Left hindlimb (tissue), 1 donor: ENCODE measurements at regions not wholly inside any gene's neighbourhood (a gene's known extent, or its start where the extent isn't known, plus 50 kb on each side); places are given as distances from the start of the nearest gene placed in this dataset.

Source experiments
- DNase-seq: peaks from one replicate; pipeline ENCODE4 v3.0.0-alpha.2; 2018

DNA sequence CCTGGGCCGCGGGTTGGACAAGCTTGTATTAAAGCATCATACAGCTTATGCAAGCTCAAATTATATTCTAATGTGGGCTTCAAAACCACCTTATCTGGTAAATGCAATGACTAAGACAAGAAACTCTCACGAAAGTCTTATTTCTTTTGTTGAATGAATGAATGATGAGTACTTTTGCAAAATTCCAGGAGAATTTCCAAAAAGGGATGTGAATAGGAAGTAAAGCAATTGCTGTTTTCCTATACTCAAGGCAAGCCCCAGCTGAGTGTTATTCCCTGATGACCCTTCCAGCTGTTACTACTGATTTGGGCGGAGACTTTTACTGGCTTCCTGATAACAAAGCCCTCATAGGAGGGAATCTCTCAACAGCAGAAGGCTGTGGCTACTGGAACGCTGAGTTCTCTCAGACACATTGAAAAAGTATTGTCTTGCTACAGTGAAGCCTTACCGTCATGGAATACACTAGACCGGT is 162.8 kb downstream of the SREK1 start:
- DNase-seq, result no peak

DNA sequence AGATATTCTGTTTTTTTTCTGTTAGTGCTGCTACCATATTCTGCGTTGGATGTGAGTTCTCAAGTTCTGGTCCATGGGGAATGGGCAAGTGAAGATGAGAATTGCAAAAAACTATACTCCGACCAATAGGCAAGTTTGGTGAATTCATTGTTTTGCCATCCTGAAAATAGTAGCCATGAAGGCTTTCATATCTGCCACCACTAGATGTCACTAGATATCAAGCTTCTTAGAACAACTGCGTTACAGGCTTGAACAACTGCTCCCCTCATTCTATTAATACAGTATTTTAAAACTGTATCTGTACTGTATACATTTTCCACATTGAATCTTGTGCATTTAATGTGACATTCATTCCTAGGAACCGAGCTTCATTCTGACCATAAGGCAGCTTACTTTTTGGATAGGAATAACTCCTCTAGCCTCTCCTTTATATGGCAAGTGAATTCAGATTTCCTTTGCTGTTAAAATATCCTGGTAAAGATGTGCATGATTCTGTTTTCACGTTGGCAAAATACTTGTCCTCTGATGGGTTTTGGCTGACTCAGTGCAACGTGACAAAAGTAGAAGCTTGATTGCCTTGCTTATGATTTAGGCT is 163.6 kb downstream of the SREK1 start:
- no peak for DNase-seq

DNA sequence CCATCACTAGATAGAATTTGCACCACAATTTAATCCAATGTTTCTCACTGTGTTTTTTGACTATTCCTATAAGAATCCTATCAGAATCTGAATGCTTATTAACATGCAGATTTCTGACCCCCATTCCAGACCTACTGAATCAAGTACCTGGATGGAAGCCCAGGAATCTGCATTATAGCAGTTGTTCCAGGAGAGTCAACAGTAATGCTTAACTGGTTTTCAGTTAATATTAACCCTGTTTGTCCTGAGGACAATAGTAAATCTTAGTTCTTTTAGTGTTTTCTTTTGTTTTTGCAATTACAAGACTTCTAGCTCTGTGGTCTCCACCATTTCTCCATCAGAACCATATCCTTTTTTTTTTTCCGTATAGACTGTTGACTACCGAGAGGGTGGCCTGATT is 168.2 kb downstream of the SREK1 start:
- no peak for DNase-seq

DNA sequence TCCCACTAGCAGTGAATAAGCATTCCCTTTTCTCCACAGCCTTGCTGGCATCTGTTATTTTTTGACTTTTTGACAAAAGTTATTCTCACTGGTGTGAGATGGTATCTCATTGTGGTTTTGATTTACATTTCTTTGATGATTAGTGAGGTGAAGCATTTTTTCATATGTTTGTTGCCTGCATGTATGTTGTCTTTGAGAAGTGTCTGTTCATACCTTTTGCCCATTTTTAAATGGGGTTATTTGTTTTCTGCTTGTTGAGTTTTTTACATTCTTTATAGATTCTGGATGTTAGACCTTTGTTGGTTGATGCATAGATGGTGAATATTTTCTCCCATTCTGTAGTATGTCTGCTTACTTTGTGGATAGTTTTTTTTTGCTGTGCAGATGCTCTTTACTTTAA is 171.7 kb downstream of the SREK1 start:
- DNase-seq, result no peak

DNA sequence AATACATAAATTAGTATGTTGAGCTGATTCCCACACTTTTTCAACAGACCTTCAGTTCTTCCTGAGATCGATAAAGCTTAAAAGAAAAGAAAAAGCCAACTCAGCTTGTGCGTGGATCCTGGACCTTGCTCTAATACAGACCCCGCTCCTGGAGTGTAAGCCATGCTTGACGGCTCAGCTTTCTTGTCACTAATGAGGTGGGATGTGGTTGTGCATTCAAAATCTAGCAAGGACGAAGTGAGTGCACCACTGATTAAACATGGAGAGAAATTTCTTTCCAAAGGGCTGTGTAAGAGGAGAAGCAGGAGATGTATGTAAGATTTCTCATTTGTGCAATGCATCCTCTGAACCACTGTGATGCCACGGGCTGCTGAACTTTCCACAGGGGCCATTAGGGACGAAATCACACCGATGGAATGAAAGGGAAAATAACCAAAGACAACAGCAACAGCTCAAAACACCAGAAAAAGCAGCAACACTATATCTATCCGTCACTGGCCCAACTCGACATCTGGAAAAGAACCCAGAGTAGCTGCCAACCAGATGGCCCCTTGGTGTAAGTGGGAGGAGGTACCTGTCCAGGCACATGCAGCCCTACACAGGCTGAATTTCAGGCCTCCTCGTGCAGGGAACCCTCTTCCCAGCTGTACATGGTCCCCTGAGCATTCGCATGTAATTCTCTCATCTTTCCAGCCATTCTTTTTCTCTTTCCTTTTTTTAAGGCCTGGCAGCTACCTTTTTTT is 178.9 kb downstream of the SREK1 start:
- DNase-seq, result no peak

DNA sequence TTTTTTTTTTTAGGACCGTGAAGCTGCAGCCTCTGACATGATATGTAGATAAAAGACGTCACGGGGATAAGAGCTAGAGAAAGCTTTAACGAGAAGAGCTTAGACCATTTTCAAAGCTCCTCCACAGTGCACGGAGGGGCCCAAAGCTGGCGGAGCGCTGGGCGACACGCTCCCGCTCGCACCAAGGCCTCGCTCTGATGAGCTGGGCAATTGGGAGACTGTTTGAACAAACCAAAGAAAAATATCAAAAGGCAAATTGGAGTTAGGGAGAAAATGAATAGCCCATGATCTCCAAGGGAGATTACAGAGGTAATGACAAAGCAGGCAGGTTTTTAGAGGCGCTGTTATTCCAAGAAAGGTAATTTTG is 179.4 kb downstream of the SREK1 start:
- no peak for DNase-seq

DNA sequence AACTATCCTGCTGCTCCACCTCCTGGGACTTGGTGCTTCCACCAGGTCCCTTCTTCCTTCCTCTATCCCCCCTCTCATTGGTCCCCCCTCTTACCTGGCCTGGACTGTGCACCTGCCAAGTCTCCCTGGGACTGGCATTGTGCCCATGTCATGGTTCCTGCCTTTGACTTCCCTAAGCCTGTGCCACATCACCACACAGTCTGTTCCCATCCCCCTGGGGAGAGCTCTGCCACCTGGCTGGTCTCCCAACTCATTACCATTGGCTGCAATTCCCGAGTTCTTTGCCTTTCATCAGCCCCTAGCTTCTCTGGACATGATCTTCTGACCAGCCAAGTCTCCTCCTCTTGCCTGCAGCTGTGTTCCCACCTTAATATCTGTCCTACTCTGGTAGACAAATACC is 180.3 kb downstream of the SREK1 start:
- no peak for DNase-seq

DNA sequence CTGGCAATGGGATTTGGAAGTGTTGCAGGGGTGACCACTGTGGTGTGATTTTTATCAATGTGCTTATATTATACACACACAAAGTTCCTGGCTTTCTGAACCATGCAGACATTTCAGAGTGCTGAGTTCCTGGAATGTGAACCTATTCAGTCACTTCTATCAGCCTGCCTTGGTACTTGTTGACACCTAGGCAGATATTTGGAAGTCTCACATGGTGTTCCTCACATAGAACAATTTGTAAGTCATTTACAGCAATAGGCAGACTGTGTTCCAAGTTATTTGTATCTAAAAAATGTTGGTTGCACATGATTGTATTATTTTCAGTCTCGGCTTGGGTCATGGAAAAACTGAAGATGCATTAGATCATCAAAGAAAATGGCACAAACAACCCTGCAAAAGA is 182.2 kb downstream of the SREK1 start:
- DNase-seq, result no peak

DNA sequence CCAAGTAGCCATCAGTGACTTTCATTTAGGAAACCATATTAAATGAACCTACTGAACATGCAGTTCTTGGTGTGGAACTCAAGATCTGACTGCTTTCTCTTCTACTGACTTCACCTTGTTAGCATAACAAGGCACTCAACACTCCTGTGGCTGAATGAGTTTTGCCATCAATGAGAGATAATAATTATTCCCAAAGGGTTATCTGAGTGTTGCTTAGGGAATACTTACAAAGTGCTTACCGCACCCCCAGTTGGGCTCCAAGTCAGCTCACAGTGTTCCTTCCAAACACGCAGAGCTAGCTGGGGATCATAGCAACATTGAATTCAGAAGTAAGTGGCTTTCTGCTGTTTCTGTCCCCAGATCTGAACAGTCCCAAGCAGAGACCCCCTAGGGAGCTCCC is 182.9 kb downstream of the SREK1 start:
- no peak for DNase-seq

DNA sequence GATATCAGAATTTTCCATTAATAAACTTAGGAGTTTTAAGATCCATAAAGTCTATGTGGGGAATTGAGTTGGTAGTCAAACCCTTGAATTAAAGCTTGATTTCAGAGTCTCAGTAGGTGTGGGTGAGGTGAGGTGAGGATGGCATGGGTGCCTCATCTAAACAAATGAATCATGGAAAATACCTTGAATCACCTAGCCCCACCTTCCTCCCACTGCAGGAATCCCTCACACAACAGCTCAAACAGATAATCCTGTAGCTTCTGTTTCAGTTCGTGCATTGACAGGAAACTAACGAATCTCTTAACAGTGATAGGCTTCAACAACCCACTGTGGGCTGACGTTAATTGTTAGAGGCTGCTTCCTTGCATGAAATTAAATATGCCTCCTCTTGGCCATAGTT is 185.0 kb downstream of the SREK1 start:
- DNase-seq, result no peak

DNA sequence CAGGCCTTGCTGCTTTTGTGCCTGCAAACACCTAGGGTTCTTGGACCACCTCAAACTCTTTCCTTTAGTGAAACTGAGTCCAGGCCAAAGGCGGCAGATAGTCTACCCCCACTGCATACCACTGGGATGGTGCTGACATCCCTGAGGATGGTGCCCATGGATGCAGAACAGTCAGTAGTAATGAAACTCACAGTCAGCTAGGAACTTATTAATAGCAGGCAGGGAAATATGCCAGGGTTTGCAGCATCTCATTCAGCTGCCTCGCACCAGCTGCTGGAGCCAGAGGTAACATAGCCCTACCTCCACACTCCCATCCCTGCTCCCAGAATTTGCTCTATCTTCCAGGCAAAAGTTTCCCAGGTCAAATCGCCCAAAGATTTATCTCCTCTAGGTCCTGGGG is 189.1 kb downstream of the SREK1 start:
- no peak for DNase-seq

DNA sequence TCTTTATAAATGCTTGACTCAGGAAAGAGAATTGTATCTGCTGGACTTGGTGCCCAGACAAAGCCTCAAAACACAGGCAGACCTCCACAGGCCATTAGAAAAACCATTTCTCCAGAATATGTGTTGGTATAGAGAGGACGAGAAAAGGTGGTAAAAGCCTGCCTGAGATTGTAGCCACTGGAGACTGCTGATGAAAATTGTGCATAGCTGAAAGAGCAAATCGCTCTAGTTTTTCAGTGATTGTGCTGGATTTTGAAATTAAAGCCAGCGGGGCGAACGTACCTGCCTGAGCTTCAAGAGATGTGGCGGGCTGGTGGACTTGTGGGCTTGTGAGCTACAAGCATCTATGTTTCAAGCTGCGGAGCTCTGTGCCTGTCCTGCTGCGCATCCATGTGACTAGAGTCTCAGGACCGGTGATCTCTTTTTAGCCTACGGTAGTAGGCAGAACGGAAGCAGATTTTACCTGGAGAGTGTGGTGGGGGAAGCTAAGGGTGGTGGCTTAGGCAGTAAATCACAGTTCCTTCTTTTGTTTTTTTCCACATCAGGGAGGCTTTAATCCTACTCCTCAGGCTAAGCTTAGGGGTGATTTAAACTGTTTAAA is 193.6 kb downstream of the SREK1 start:
- DNase-seq, result no peak

DNA sequence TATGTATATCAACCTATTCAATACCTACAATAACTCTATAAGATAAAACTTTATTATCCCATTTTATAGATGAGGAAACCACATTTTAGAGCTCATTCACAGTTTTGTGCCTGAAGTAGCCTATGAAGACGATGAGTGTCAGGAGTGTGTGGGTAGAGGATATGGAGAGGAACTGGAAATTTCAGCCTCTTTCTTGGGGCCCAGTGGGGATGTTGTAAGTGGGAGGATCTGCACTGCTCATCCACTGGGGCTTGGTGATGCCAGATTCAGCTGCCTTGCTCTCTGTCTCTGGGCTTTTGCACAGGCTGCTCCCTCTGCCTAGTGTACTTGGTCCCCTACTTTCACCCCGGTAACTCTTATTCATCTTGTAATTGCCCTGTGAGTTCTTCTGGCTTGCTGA is 194.7 kb downstream of the SREK1 start:
- DNase-seq, result no peak

DNA sequence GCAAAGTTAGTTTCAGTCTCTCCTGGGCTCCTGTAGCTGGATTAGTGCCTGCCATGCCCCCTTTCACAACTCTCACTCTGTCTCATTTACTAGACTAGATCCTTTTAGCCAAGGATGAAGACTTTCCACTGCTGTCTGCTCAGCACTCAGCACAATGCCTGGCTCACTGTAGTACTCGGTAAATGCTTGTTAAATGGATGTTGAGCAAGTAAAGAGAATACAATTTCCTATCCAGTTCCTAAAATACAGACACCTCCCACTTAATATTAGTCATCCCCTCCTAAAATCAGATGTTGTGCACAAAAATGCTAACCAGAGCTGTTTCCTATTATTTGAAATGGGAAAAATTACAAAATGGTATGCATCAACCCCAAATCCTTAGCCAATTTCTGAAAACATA is 195.8 kb downstream of the SREK1 start:
- no peak for DNase-seq

DNA sequence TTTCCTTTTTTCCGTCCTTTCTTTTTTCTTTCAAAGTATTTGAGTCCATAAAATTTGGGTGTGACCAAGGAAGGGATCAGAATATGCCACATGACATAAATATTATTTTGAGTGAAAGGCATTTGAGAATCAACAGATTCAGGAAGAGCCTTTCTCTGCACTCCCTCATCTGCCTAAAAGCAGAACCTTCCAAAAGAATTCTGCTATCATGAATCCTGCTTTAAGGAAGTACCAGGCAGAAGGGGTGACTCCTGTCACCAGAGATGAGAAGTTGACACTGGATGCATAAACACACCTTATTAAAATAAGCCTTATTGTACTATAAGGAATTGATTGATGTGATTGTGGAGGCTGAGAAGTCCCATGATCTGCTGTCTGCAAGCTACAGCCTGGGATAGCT is 196.7 kb downstream of the SREK1 start:
- no peak for DNase-seq

DNA sequence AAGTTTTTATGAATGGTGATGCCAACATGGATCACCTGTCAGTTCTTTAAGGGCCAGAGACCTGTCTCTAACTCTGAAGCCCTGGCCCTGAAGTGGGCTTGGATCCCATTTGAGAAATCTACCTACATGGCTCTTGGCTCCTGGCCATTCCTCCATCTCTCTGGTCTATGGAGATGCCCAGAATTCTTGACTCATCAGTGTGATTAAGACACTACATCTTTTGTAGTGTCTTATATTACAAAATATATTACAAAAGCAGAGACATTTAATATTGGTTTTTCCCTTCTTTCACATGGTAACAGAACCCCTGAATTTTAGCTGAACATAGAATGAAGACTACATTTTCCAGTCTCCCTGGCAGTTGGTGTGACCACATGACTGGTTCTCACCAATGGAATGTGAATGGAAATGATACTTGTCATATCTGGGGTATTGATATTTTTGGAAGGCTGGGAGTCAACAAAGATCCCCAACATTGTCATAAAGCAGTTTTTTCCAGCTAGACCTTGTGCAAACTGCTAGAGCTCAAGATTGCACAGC is 198.3 kb downstream of the SREK1 start:
- DNase-seq, result no peak

DNA sequence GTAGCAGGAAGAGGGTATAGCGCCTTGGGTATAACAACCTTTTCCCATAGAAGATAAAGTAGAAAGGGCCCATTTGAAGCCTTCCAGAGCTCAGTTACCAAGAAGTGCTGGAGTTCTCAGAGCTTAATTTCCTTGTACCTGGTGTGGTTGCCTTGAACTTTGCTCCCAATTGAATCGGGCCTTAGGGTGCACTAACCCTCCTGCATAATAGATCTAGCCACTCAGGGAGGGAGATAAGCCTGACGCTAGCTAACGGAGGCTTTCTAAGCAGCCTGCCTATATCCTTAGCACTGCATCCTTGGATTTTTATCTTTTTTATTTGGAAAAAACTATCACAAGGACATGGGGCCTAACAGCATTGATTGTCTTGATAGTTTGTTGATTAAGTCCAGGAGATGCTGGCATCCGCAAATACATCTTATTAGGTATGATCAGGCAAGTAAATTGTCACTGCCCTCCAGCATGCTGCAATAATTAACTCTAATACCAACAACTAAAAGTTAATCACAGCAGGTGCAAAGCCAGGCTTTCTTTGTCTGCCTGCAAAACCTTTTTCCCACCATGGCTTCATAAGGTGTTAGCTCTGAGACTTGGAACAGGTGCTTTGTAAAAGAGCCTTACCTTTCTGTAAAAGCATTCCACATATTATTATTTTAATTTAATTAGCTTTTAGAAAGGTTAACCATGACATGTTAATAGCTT is 199.4 kb downstream of the SREK1 start:
- no peak for DNase-seq

DNA sequence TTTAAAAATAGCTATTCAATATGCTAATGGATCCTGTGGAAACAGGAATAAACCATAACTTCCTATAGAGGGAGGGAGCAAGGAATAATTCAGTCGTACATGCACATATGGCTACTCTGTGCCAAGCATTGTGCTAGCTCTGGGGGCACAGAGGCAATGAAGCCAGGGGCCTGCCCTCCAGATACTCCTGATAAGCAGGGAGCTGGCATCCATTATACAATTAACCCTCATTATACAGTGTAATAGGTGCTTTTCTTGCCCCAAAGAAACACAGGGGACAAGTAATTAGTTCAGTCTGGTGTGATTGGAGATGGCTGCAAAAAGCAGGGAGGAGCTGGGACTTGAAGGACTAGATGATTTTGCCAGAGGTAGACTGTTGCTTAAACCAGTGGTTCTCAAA is 200.4 kb downstream of the SREK1 start:
- DNase-seq, result no peak

DNA sequence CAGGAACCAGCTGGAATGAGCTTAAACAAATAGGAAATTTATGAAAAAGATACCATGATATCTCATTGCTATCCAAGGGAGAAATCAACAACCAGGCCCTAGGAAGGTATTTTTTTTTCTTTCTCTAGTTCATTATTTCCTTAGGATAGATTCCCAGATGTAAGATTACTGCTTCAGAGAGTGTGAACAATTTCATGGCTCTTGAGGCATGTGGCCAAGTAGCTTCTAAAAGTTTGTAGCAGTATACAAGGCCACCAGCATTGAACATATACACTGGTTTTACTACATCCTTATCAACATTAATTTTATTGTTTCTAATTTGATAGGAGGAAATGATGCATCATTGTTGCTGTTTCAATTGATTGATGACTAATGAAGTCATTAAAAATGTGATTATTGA is 201.2 kb downstream of the SREK1 start:
- no peak for DNase-seq

DNA sequence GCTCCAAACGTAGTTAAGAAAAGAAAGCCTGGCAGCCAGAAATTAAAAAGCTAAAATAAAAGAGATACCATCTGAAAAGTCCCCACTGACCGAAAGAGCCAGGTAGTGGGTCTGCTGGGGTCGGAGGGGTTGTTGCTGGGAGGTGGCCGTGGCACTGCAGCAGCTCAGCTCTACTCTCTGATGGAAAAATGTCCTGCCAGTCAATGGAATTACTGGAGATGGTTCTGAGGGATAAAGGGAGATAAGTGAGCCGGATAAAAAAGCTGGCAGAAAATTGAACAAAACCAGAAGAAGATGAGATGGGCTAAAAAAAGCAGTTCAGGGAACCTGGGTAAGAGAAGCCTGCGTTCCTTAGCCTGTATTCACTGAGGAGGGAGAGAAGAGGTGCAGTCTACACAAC is 202.8 kb downstream of the SREK1 start:
- no peak for DNase-seq

DNA sequence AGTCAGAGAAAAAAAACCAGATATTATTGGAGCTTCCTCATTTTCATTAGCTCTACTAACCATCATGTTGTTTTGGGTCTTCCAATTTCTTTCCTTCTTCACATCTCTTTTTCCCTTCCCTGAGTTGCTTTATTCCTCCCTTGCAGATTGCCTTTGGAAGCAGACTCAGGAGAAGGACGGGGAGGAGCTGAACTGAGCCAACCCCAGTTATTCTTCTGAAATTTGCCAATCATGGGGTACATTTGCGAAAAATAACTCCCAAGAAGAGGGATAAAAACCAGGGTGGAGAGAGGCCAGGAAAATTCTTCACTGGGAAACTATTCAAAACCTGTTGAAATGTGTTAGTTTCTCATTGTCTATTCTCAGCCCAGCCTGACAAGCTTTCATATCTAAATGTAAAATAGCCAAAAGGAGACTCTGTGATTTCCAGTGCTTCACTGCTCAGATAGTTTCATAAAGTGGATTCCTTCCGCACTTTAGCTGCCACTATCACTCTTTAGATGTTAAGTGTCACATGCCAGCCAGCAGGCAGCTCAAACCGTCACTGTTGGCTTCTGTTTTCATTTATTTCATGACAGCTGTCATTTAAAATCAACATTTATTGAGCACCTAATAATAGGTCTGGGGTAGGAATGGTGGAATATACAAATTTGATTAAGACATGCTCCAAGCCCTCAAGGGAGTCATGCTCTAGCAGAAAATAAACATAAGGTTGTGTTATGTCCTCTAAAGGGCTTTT is 204.5 kb downstream of the SREK1 start:
- DNase-seq, result no peak

DNA sequence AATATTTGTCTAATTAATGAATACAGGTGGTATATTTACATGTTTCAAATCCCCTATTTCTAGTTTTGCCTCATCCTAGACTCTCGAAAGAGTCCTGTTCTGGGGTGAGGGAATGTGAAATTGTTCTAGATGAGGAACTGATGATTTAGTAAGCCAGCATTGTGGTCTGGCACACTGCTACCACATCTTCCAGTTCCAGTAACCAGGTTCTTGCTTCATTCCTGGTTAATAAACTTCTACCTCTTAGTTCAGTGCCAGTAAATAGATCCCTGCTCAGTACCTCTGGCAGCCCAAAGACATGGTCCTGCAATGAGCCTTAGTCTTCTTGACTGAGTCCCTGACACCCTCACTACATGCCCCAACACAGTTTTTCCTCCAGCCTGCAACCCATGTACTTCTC is 207.7 kb downstream of the SREK1 start:
- DNase-seq, result no peak

DNA sequence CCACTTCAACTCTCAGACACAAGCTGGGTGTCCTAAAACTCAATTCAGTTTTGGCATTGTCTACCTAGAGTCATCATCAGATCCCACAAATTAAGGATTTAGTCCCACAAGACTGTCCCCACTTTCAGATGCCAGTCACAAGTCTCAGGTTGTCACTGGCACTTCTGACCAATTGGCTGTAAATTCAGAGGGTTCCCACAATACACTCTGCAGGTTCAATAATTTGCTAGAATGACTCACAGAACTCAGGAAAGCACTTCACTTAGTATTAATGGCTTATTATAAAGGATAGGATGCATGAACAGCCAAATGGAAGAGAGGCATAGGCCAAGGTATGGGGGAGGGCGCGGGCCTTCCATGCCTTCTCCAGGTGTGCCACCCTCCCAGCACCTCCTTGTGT is 209.1 kb downstream of the SREK1 start:
- DNase-seq, result no peak
